ENCODE measurements at regions not wholly inside any gene's neighbourhood (a gene's known extent, or its start where the extent isn't known, plus 50 kb on each side); places are given as distances from the start of the nearest gene placed in this dataset.

DNA sequence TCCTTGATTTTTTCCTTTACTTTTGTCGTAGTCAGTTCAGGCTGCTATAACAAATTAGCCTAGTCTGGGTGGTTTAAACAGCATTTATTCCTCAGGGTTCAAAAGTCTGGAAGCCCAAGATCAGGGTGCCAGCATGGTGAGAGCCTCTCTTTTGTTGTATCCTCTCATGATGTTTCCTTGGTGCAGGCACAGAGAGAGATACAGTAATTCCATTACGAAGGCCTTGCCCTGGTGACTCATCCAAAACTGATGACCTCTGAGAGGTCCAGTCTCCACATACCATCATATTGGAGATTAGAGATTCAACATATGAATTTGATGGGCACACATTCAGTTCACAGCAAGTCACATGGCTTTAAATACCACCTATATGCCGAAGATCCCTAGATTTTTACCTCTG, 253.8 kb downstream of the CYRIA start:
- H2BK15ac ChIP-seq (ENCODE audit: low read depth, low read length), result no peak overlapping the region
- H3K9ac ChIP-seq (ENCODE audit: low read depth, low read length), result no peak overlapping the region
- ChIA-PET POLR2A (ENCODE audit: unreplicated experiment) (no interaction called here), CTCF (no interaction called here)
- no peak overlapping the region for H4K8ac ChIP-seq (ENCODE audit: low read depth in 2 of 2, low read length in 2 of 2)
- H2AFZ ChIP-seq (replicated peaks; ENCODE audit: low read length, poor library complexity), result no peak overlapping the region
- H3K4me2 ChIP-seq (ENCODE audit: low read depth, low read length), result no peak overlapping the region
- no peaks in the 10 kb centered on the region for H3K36me3 ChIP-seq (ENCODE audit: control insufficient read depth, insufficient read depth, low read length)
- no peaks in the 10 kb centered on the region for H3K9me1 ChIP-seq (ENCODE audit: insufficient read depth, low read length)
- no peak overlapping the region for H2BK120ac ChIP-seq (ENCODE audit: low read depth, low read length)
- no peak overlapping the region for H4K5ac ChIP-seq (ENCODE audit: low read depth, low read length)
- no peak overlapping the region for H2AK9ac ChIP-seq (replicated peaks; ENCODE audit: low read depth, low read length, poor library complexity)
- dilution Hi-C loops (cut with HindIII; ENCODE audit: low sequenced_read_pairs, unreplicated experiment), result no loop called here
- ATAC-seq (ENCODE audit: low read depth) (no peak), DNase-seq (no peak)
- TF ChIP-seq RFX5 (IDR thresholded peaks at IDR 0.05; ENCODE audit: low read depth, low read length), result no peak
- no peak overlapping the region for H3K14ac ChIP-seq (replicated peaks; ENCODE audit: low read depth, low read length)
- no peak overlapping the region for H2AK5ac ChIP-seq (ENCODE audit: low read depth, low read length)
- H3K4ac ChIP-seq (ENCODE audit: low read depth, low read length), result no peak overlapping the region
- no peak overlapping the region for H3K27ac ChIP-seq (ENCODE audit: insufficient read depth, low read length)
- H3K18ac ChIP-seq (ENCODE audit: low read depth, low read length), result no peak overlapping the region
- H4K20me1 ChIP-seq (ENCODE audit: insufficient read depth, low read length), result no peaks in the 10 kb centered on the region
- H2BK5ac ChIP-seq (ENCODE audit: low read depth, low read length, poor library complexity, severe bottlenecking), result no peak overlapping the region
- no peak overlapping the region for H3K4me3 ChIP-seq (ENCODE audit: insufficient read depth, low read depth, low read length)
- H4K91ac ChIP-seq (ENCODE audit: insufficient read depth, low read depth, low read length), result no peak overlapping the region
- H3K23ac ChIP-seq (ENCODE audit: low read depth, low read length), result no peak overlapping the region
- H3K27me3 ChIP-seq (ENCODE audit: control insufficient read depth, insufficient read depth, low read length), result no peaks in the 10 kb centered on the region
- no CpG with 5 or more reads among the region's 3 CpGs for WGBS, 2 experiments (ENCODE audit: extremely low coverage in 2 of 2, insufficient read length in 1 of 2)
- no peaks in the 10 kb centered on the region for H3K79me1 ChIP-seq (ENCODE audit: low read depth in 1 of 2, low read length in 2 of 2)
- in situ Hi-C loops (cut with MboI; ENCODE audit: low sequenced_read_pairs), result no loop called here
- H3K9me3 ChIP-seq (ENCODE audit: control insufficient read depth, insufficient read depth, low read length), result peaks cover 14% of the 10 kb centered on the region
- intact Hi-C loops (cut with micrococcal nuclease), result no loop called here
- BruUV-seq (replicated peaks), result no TSS peak
- no peaks in the 10 kb centered on the region for H3K4me1 ChIP-seq (ENCODE audit: control insufficient read depth, insufficient read depth, low read length)
- no peak overlapping the region for H2BK20ac ChIP-seq (ENCODE audit: low read depth, low read length)
- no peak overlapping the region for H3K56ac ChIP-seq (ENCODE audit: extremely low read depth, insufficient read depth, low read length)

Measured in IMR-90 (cell line).